ENCODE measurements at regions not wholly inside any gene's neighbourhood (a gene's known extent, or its start where the extent isn't known, plus 50 kb on each side); places are given as distances from the start of the nearest gene placed in this dataset.

DNA sequence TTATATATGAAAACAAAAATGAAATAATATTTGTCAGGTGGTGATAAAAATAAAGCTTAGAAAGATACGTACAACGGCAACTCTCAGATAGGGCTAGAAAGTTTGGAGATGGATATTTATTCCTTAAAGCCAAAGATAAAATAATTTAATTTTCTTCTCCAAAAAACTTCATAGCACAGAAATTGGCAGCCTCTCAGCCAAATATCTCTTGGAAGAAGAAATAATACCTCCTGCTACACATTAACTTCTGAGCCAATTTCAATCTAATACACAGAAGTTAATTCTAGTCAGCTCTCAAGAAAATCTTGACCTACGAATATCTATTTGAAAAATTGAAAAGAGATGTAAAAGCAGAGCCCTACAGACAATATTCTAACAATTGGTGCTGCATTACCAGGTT lies 122.4 kb downstream of the TES start:
- TF ChIP-seq POLR2A (IDR thresholded peaks at IDR 0.05), result no peak
- TF ChIP-seq CTCF (IDR thresholded peaks at IDR 0.05), result no peak
